H1 (cell line): ENCODE measurements at regions not wholly inside any gene's neighbourhood (a gene's known extent, or its start where the extent isn't known, plus 50 kb on each side); places are given as distances from the start of the nearest gene placed in this dataset.

Experiments used
- CTCF ChIA-PET: fragments of 300-600 bp; sonication (Branson Sonifier 250); formaldehyde crosslinking; loops from one replicate; lab custom pipeline; 2021; ENCODE audit not compliant: partially characterized antibody; lab: Charles Lee
- POLR2A ChIA-PET: fragments of 300-600 bp; sonication (Branson Sonifier 250); formaldehyde crosslinking; loops from one replicate; lab custom pipeline; 2021; ENCODE audit warnings: inconsistent platforms; ENCODE audit not compliant: partially characterized antibody; lab: Charles Lee
- DNase-seq, 2 experiments: peaks; one replicate each; pipeline versions ENCODE4 v3.0.0 to v3.0.0-alpha.2; 2010 to 2022; ENCODE audit warnings: low spot score in 2 of 2, low read depth in 1 of 2, mixed read lengths in 1 of 2
- FAIRE-seq: peaks from 2 replicates; lab custom pipeline; 2011; peaks lifted over from hg19 to GRCh38; lab: Jason Lieb, UNC
- H2AFZ ChIP-seq: 2 replicates; pipeline ENCODE4 v1.8.1; 2012; ENCODE audit warnings: low read length, inconsistent platforms
- H2AK5ac ChIP-seq: 2 replicates; pipeline ENCODE4 v1.6.1; 2013; ENCODE audit warnings: low read depth, low read length
- H2BK120ac ChIP-seq: replicated peaks from 2 replicates; pipeline ENCODE3; 2013; ENCODE audit warnings: low read depth, low read length, inconsistent platforms
- H2BK12ac ChIP-seq: 2 replicates; pipeline ENCODE4 v1.6.1; 2013; ENCODE audit warnings: low read depth, low read length
- H2BK15ac ChIP-seq: 2 replicates; pipeline ENCODE4 v1.6.1; 2013; ENCODE audit warnings: low read length
- H2BK20ac ChIP-seq: 2 replicates; pipeline ENCODE4 v1.6.1; 2013; ENCODE audit warnings: low read length
- H2BK5ac ChIP-seq: 2 replicates; pipeline ENCODE4 v1.6.1; 2013; ENCODE audit warnings: low read depth, low read length
- H3K14ac ChIP-seq: 2 replicates; pipeline ENCODE4 v1.6.1; 2013; ENCODE audit warnings: inconsistent platforms; ENCODE audit not compliant: insufficient read length
- H3K18ac ChIP-seq: 2 replicates; pipeline ENCODE4 v1.6.1; 2013; ENCODE audit warnings: low read length; ENCODE audit errors: extremely low read depth
- H3K23ac ChIP-seq: 2 replicates; pipeline ENCODE4 v1.6.1; 2013; ENCODE audit warnings: inconsistent platforms; ENCODE audit not compliant: insufficient read length
- H3K23me2 ChIP-seq: 2 replicates; pipeline ENCODE4 v1.6.1; 2013; ENCODE audit warnings: low read depth, low read length
- H3K27ac ChIP-seq: 2 replicates; pipeline ENCODE4 v1.6.1; 2011; ENCODE audit warnings: low read depth, low read length, inconsistent platforms
- H3K27me3 ChIP-seq, 4 experiments: replicated peaks in 1 of 4; 1 replicate in 1 of 4; 2 replicates in 3 of 4; pipeline versions ENCODE4 v1.6.1 to v1.8.1; 2011 to 2013; ENCODE audit warnings: low read length in 3 of 4, mild to moderate bottlenecking in 3 of 4, inconsistent platforms in 2 of 4, mixed read lengths in 2 of 4, moderate library complexity in 1 of 4; ENCODE audit not compliant: control insufficient read depth in 3 of 4, insufficient read depth in 3 of 4; ENCODE audit errors: extremely low read depth in 1 of 4
- H3K36me3 ChIP-seq, 4 experiments: 2 replicates each; pipeline versions ENCODE4 v1.6.1 to v1.8.1; 2011 to 2013; ENCODE audit warnings: mild to moderate bottlenecking in 4 of 4, low read length in 3 of 4, moderate library complexity in 2 of 4, control low read depth in 1 of 4, inconsistent platforms in 1 of 4; ENCODE audit not compliant: insufficient read depth in 4 of 4, control insufficient read depth in 2 of 4
- H3K4ac ChIP-seq: replicated peaks from 2 replicates; pipeline ENCODE3; 2013; ENCODE audit warnings: low read length, low read depth, mixed read lengths, inconsistent platforms; ENCODE audit not compliant: insufficient read length
- H3K4me1 ChIP-seq, 4 experiments: replicated peaks in 1 of 4; 1 replicate in 1 of 4; 2 replicates in 3 of 4; pipeline versions ENCODE4 v1.6.1 to v1.8.1; 2011 to 2013; ENCODE audit warnings: low read length in 3 of 4, inconsistent platforms in 2 of 4, mixed read lengths in 1 of 4; ENCODE audit not compliant: insufficient read depth in 4 of 4, control insufficient read depth in 3 of 4
- H3K4me2 ChIP-seq, 2 experiments: 2 replicates each; pipeline versions ENCODE4 v1.6.1 to v1.8.1; 2011 to 2013; ENCODE audit warnings: low read depth in 2 of 2, low read length in 2 of 2, control low read depth in 1 of 2, inconsistent platforms in 1 of 2, mild to moderate bottlenecking in 1 of 2; ENCODE audit not compliant: insufficient read depth in 1 of 2
- H3K4me3 ChIP-seq, 4 experiments: fragments of 200-600, 300-600 bp in 1 of 4; sonication (generic), shearing (Covaris generic), sonication (Bioruptor Twin) in 1 of 4; 2 replicates each; pipeline versions ENCODE4 v1.5.1 to v1.8.1; 2011 to 2016; ENCODE audit warnings: low read length in 4 of 4, low read depth in 3 of 4, control low read depth in 2 of 4, inconsistent platforms in 2 of 4, mild to moderate bottlenecking in 2 of 4, mixed read lengths in 1 of 4, moderate library complexity in 1 of 4; ENCODE audit not compliant: insufficient read depth in 2 of 4; ENCODE audit errors: extremely low read depth in 1 of 4
- H3K56ac ChIP-seq: replicated peaks from 2 replicates; pipeline ENCODE3; 2013; ENCODE audit warnings: low read depth, mild to moderate bottlenecking, mixed read lengths, low read length, inconsistent platforms; ENCODE audit not compliant: insufficient read length
- H3K79me1 ChIP-seq: 2 replicates; pipeline ENCODE4 v1.6.1; 2013; ENCODE audit warnings: low read depth, low read length, control low read depth
- H3K79me2 ChIP-seq, 2 experiments: 2 replicates each; pipeline versions ENCODE4 v1.6.1 to v1.8.1; 2012 to 2013; ENCODE audit warnings: low read length in 2 of 2, mild to moderate bottlenecking in 2 of 2, inconsistent platforms in 1 of 2; ENCODE audit not compliant: insufficient read depth in 2 of 2, control insufficient read depth in 1 of 2
- H3K9ac ChIP-seq, 4 experiments: replicated peaks in 1 of 4; 1 replicate in 1 of 4; 2 replicates in 3 of 4; pipeline versions ENCODE4 v1.6.1 to v1.8.1; 2011 to 2013; ENCODE audit warnings: low read depth in 3 of 4, low read length in 3 of 4, control low read depth in 2 of 4, mild to moderate bottlenecking in 2 of 4, moderate library complexity in 2 of 4, inconsistent platforms in 1 of 4; ENCODE audit errors: extremely low read depth in 1 of 4
- H3K9me3 ChIP-seq, 2 experiments: 2 replicates each; pipeline versions ENCODE4 v1.6.1 to v1.8.1; 2012 to 2013; ENCODE audit warnings: mild to moderate bottlenecking in 2 of 2, moderate library complexity in 2 of 2, control low read depth in 1 of 2, inconsistent platforms in 1 of 2, low read depth in 1 of 2, low read length in 1 of 2, mixed read lengths in 1 of 2; ENCODE audit not compliant: insufficient read depth in 2 of 2
- H4K20me1 ChIP-seq, 2 experiments: replicated peaks in 1 of 2; 2 replicates each; pipeline versions ENCODE3 to v1.8.1; 2011 to 2013; ENCODE audit warnings: inconsistent platforms in 2 of 2, low read length in 2 of 2, mild to moderate bottlenecking in 1 of 2; ENCODE audit not compliant: insufficient read depth in 2 of 2, control insufficient read depth in 1 of 2
- H4K5ac ChIP-seq: 2 replicates; pipeline ENCODE4 v1.6.1; 2013; ENCODE audit warnings: low read length, low read depth, mixed read lengths, inconsistent platforms; ENCODE audit not compliant: insufficient read length
- H4K8ac ChIP-seq: 2 replicates; pipeline ENCODE4 v1.8.0; 2013; ENCODE audit warnings: mild to moderate bottlenecking, moderate library complexity, low read length, inconsistent platforms; ENCODE audit not compliant: insufficient read depth; ENCODE audit errors: extremely low read depth
- H4K91ac ChIP-seq: replicated peaks from 2 replicates; pipeline ENCODE3; 2013; ENCODE audit warnings: low read length, mixed read lengths, inconsistent platforms; ENCODE audit not compliant: insufficient read length
- CHD1 ChIP-seq: IDR thresholded peaks from 2 replicates; pipeline ENCODE4 v1.6.1; 2012; ENCODE audit warnings: low read depth, low read length, improper control_type of control experiment
- HDAC2 ChIP-seq, 2 experiments: fragments of 300-600 bp in 1 of 2; sonication (generic) in 1 of 2; IDR thresholded peaks; 2 replicates each; pipeline ENCODE4 v1.6.1; 2011 to 2012; ENCODE audit warnings: low read depth in 2 of 2, low read length in 2 of 2, mild to moderate bottlenecking in 2 of 2, moderate library complexity in 2 of 2, borderline replicate concordance in 1 of 2, inconsistent platforms in 1 of 2
- HDAC6 ChIP-seq: IDR thresholded peaks from one replicate; pipeline ENCODE4 v1.7.1; 2012; ENCODE audit warnings: low read depth, mild to moderate bottlenecking, inconsistent platforms, low read length, moderate library complexity
- KDM1A ChIP-seq: fragments of 200-600, 300-600 bp; sonication (generic); IDR thresholded peaks from 2 replicates; pipeline ENCODE4 v1.7.1; 2016; ENCODE audit warnings: mild to moderate bottlenecking, low read length, borderline replicate concordance
- KDM4A ChIP-seq: IDR thresholded peaks from one replicate; pipeline ENCODE4 v1.7.1; 2012; ENCODE audit warnings: low read depth, mild to moderate bottlenecking, moderate library complexity, low read length, inconsistent platforms; ENCODE audit not compliant: severe bottlenecking
- NRF1 ChIP-seq: IDR thresholded peaks from 2 replicates; pipeline ENCODE4 v1.6.1; 2011; ENCODE audit warnings: mild to moderate bottlenecking, low read depth, low read length, improper control_type of control experiment
- RXRA ChIP-seq: IDR thresholded peaks from 2 replicates; pipeline ENCODE4 v1.6.1; 2011; ENCODE audit warnings: low read depth, mild to moderate bottlenecking, low read length, moderate library complexity; ENCODE audit not compliant: insufficient read depth
- SUZ12 ChIP-seq: fragments of 200-600 bp; sonication (generic); IDR thresholded peaks from 2 replicates; pipeline ENCODE4 v1.6.1; 2012; ENCODE audit warnings: mild to moderate bottlenecking, inconsistent platforms, low read length, moderate library complexity, mixed read lengths
- USF2 ChIP-seq: IDR thresholded peaks from 2 replicates; pipeline ENCODE4 v1.6.1; 2011; ENCODE audit warnings: low read length, improper control_type of control experiment
- WGBS, 2 experiments: shearing (Covaris generic) in 1 of 2; methylation state at CpG; one replicate each; pipeline versions ENCODE4 v1.1.6 to v1.1.7; 2013 to 2015; ENCODE audit warnings: low lambda C conversion rate in 2 of 2, mixed read lengths in 2 of 2, inconsistent platforms in 1 of 2, low coverage in 1 of 2, missing lambda C conversion rate in 1 of 2; ENCODE audit not compliant: insufficient replicate concordance in 2 of 2, insufficient coverage in 1 of 2, insufficient read length in 1 of 2; ENCODE audit errors: extremely low coverage in 1 of 2, missing lambda C conversion rate in 1 of 2; 5-methylcytosine and 5-hydroxymethylcytosine counted together

DNA sequence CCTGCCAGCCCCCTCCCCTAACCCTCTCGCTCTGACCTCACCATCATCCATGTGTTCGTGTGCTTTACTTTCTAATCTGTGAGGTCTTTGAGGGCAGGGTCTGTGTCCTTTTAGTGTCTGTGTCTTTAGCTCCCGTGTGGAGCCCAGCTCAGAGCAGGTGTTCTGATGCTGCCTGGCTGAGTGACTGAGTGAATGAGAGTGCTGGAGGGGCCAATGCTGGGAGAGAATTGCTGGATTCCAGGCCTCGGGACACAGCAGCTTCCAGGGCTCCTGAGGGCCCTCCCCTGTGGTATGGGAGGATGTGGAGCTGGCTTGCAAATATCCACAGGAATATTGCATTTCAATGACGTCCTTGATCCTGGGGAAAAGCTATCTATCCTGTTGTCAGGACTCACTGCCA, 160.6 kb downstream of the ANKRD30B start:
- H2BK12ac ChIP-seq: no peak overlapping the region; the same call in 1 of the 2 replicates
- H3K27ac ChIP-seq: no peak overlapping the region
- H3K27me3 ChIP-seq: no peaks in the 10 kb centered on the region
- 64% methylated on average over 5 of the region's 5 CpGs; no CpG with 5 or more reads in 1 of the 2 experiments for WGBS, 2 experiments
- no peaks in the 10 kb centered on the region for H3K23me2 ChIP-seq
- TF ChIP-seq KDM1A (no peak), SUZ12 (no peak), NRF1 (no peak), USF2 (no peak), KDM4A (no peak), CHD1 (no peak), HDAC2 (IDR thresholded peaks at IDR 0.05; ENCODE audit: borderline replicate concordance in 1 of 2, low read depth in 2 of 2, low read length in 2 of 2) (no peak), RXRA (no peak), HDAC6 (no peak)
- no peak overlapping the region for H2BK5ac ChIP-seq
- H2AFZ ChIP-seq: no peak overlapping the region
- H4K5ac ChIP-seq: no peak overlapping the region
- H3K79me1 ChIP-seq: no peaks in the 10 kb centered on the region
- no peak overlapping the region for H3K56ac ChIP-seq
- no peak overlapping the region for H3K14ac ChIP-seq
- H2BK120ac ChIP-seq: no peak overlapping the region
- no peak overlapping the region for H3K4me3 ChIP-seq
- H3K4me1 ChIP-seq: no peaks in the 10 kb centered on the region
- H2BK15ac ChIP-seq: no peak overlapping the region
- peaks cover 50 to 71% of the 10 kb centered on the region in 2 experiments for H3K9me3 ChIP-seq
- H4K20me1 ChIP-seq: no peaks in the 10 kb centered on the region
- H4K8ac ChIP-seq: no peak overlapping the region
- FAIRE-seq (no peak), DNase-seq (no peak)
- POLR2A ChIA-PET: no interaction called here
- no peak overlapping the region for H3K23ac ChIP-seq
- CTCF ChIA-PET: no interaction called here
- no peak overlapping the region for H2AK5ac ChIP-seq
- H3K4me2 ChIP-seq: no peak overlapping the region
- H2BK20ac ChIP-seq: no peak overlapping the region; the same call in 1 of the 2 replicates
- H3K4ac ChIP-seq: no peak overlapping the region
- H3K79me2 ChIP-seq: no peaks in the 10 kb centered on the region
- H3K9ac ChIP-seq: no peak overlapping the region
- no peak overlapping the region for H4K91ac ChIP-seq
- H3K18ac ChIP-seq: no peak overlapping the region
- no peaks in the 10 kb centered on the region; a peak in 2 of 8 replicates for H3K36me3 ChIP-seq
